Dermis microvascular lymphatic vessel endothelial cell (primary cell): ENCODE measurements at regions not wholly inside any gene's neighbourhood (a gene's known extent, or its start where the extent isn't known, plus 50 kb on each side); places are given as distances from the start of the nearest gene placed in this dataset.

Experiments used
- DNase-seq, 2 donors: peaks; one replicate each; pipeline versions ENCODE4 v3.0.0 to v3.0.0-alpha.2; 2010; ENCODE audit warnings: low read depth in 2 of 2

DNA sequence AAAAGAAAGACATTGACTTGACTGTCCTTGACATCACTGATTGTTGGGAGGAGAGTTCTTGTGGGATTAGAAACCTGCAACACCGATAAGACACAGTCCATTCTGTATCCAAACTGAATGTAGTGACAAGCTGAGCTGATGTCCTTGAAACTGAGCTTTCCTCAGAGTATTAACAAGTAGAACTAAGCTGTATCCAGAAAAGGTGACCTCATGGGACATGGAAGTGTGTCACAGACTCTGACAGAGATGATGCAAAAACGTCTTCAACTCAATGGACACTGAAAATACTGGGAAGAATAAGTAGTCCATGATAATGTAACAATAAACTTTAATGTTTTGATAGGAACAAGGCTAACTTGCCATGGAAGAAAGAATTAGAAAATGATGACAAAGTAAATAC, 690.1 kb downstream of the CDH18 start:
- no peak for DNase-seq

DNA sequence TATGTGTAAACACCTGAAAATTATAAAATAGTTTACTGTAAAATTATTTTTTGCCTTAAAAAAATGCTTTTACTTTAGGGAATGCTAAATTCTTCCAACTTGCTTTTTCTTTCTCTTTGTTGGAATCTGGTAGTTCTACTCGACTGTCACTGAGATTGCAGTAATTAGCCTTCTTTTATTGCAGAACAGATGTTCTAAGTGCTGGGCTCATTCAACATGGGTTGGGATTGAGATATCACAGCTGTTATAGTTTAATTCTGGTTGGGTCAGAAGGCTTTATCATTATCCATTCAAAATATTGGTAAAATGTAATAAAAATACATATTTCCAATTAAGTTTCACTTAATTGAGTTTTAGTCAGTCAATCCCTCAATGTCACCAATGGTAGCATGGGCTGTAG, 686.7 kb downstream of the CDH18 start:
- no peak for DNase-seq

DNA sequence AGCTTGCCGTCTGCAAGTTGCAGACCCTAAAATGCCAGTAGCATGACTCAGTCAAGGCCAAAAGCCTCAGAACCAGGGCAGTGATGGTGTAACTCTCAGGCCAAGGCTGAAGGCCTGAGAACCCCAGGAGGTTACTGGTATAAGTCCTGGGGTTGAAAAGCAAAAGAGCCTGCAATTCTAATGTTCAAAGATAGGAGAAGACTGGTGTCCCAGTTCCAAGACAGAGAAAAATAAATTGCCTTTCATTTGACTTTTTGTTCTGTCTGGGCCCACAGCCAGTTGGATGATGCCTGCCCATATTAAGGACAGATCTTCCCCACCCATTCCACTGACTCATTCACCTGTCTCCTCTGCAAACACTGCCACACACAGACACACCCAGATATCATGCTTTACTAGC, 673.2 kb downstream of the CDH18 start:
- DNase-seq, result no peak

DNA sequence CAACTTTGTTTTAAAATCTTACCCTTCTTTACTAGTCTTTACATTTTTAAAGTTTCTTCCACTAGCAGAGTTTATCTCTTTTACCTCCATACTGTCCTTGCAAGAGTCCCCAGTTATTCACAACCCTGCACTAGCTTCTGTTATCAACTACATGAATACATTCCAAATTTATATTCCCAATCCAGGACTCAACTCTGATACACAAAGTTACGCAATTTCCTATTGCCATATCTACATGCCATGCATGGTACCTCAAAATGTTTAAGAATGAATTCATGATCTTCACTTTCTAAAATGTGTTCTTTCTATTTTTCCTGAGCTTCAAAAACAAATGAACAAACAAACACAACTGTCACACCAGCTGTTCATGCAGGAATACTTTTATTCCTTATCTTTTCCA, 668.7 kb downstream of the CDH18 start:
- DNase-seq, result no peak

DNA sequence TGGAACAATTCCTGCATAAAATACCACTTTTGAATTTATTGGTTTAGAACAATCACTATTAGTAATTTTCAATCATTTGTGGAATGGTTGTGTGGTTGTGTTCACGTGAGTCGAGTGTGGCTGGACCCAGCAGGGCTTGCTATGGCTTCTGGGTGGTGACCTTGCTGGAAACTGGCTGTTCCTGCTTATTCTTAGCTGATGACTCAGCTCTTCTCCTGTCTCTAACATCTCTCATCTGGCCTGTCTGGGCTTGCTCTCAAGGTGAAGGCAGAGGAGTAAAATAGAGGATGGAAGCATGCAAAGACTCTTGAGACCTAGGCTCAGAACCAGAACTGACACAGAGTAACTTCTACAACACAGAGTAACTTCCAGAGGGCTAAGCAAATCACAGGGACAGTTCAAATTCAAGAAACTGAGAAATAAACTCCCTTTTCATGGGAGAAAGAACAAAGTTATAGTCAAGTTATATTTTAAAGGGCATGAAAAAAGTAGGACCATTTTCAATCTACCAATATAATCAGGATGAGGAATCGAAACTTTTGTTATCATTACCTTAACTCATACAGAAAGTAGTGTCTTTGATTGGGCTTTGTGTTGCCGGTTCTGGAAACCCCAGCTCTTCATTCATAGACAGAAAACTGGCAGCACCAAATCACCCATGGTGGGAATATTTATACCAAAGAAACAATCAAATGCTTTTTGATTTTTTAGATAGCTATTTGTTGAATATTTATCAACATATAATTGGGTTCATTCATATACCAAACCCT, 665.1 kb downstream of the CDH18 start:
- DNase-seq, result no peak

DNA sequence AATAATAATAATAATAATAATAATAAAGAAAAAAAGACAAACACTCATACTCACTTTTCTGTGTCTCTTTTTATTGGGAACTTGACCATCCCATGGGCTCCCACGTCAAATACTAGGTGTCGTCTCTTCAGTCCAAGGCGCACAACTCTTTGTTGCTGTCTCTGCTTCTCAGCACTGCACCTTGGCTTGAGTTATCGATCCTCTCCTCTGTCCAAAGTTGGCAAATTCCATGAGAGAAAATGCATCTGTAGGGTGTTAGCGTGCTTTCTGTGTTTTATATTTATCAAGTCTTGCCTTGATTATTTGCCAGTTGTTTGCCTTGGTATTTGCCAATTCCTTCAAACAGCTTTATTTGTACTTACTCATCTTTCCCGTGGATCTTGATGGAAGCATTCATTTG, 653.7 kb downstream of the CDH18 start:
- no peak for DNase-seq

DNA sequence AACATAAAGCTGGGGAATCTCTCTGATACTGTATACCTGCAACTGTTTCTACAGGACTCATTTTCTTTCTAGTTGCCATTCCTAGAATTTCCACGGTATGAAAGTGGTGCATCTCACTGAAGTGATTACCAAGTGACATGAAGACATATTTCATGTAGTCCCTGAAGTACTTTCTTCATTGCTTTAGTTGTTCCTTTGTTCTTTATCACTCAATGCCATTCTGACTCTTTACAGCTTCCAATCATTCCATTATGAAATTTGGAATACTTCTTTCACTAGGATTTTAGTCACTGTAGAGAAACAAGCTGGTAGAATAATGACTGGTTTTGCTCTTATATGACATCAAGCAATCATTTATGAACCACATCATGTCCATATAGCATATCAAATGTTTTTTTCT, 645.1 kb downstream of the CDH18 start:
- DNase-seq, result no peak

DNA sequence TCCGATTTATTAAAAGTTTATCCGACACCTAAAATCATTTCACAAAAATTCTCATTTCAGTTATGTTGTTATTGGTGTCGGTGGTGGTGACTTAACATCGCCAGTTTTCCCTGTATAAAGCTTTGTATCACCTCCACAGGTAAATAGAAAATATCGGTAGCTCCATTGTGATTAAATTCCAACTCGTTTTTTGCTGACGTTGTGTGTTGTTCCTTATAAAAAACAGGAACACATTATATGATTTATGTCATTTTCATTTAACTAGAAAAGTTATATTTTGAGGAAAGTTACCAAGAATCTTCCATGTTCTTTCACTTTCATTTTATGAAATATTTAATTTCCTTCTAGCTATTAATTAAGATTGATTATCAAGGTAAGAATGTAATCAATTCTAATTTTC, 635.9 kb downstream of the CDH18 start:
- DNase-seq, result no peak

DNA sequence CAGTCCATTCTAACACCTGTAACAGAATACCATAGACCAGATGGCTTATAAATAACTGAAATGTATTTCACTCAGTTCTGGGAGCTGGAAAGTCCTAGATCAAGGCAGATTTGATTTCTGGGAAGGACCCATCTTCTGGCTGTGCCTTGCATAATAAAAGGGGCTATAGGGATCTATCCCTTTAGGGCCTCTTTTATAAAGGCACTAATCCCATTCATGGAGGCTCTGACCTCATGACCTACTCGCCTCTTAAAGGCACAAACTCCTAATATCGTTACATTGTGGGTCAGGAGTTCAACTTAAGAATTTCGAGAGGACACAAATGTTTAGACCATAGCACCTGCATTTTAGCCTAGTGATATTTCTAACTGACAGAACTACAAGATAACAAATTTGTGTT, 619.0 kb downstream of the CDH18 start:
- no peak for DNase-seq

DNA sequence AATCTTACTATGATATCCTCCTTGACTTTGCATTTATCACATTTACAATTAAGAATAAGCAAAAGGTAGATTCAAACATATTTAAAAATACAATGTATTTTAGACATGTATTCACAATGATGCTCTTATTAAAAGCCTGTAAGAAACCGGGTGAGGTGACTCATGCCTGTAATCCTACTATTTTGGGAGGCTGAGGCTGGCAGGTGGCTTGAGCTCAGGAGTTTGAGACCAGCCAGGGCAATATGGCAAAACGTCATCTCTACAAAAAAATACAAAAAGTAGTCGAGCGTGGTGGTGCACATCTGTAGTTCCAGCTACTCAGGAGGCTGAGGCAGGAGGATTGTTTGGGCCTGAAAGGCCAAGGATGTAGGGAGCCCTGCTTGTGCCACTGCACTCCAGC, 618.4 kb downstream of the CDH18 start:
- DNase-seq, result no peak

DNA sequence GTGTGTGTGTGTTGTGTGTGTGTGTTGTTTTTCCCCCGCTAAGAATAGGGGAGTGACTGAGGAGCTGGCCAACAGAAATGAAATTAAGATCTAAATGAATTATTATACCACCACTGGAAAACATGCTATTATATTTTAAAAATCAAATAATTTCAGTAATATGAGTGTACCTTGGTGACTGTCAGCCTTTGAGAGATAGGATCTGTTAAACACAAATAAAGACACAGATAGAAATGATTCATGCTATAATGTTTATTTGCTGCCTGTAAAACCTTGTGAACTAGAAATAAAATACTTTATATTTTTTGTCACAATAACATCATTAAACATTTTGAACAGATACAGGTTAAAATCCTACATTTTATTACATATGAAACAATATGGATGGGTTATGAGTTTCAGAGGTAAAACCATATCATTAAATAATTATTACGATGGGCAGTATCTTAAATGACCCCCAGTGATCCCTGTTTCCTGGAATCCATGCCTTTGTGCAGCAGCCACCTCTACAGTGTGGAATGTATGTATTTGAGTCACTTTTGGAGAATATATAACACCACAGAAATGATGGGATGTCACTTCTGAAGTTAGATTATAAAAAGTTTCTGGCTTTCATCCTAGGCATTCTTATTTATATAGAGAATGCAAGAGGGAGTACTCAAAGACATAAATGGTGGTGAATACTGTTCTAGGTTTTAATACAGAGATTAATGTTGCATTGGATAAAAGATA, 617.2 kb downstream of the CDH18 start:
- DNase-seq, result no peak

DNA sequence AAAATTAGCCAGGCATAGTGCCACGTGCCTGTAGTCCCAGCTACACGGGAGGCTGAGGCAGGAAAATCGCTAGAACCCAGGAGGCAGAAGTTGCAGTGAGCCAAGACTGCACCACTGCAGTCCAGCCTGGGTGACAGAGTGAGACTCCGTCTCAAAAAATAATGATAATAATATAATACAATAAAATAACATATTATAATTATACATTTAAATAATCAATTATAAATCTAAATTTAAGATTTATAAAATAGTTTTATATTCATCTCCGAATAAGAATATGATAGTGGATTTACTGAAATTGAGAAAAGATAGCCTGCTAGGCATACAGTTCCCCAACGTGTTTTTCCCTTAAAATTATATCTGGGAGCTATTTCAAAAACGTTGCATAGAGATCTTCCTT, 599.6 kb downstream of the CDH18 start:
- DNase-seq, result no peak

DNA sequence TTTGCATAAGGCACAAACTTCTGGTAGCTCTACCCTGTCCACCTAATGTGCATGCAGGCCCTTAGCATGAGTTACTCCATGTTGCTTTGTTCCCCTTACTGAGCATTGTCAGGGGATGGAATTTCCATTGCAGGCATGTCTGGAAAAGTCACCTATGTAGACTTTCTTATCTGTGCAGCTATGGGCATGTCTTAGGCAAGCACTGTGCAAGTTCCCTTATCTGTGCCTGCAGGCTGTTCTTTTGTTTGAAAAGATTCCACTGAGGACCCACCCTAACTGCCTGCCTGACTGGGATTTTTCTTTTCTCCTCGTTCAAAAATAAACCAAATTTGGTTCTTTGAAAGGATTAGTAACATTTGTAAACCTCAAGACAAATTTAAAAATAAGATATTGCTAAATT, 587.0 kb downstream of the CDH18 start:
- DNase-seq, result no peak

DNA sequence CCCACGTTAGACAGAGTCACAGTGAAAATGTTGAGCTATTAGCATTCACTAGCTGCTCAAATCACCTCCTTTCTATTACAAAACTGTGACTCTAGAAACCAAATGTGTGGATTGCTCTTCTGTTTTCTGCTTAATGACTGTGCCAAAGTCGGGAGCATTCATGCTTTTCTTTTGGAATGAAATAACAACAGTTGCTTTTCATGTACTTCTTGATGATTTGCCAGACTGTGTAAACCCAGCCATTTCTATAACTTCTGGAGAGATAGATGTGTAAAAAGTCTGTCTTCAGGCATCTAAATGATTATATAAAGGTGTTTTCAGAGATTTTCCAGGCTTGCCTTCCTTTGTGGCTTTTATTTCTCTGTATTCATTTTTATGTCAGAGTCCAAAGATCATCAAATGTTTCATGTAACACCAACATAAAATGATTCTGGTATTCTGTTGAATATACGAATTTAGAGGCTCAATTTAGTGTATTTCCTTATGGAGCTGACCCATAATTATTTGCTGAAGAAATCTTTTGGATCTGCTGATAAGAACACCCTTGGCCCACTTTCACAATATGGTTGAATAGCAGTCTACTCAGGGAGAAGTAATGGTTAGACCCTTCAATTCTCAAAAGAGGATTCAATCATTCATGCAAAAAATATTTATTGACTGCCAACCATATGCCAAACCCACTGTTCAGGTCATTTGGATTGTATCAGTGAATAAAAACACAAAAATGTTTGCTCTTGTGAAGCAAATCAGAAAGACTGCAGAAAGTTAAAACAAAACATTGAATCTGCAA, 581.2 kb downstream of the CDH18 start:
- DNase-seq, result no peak

DNA sequence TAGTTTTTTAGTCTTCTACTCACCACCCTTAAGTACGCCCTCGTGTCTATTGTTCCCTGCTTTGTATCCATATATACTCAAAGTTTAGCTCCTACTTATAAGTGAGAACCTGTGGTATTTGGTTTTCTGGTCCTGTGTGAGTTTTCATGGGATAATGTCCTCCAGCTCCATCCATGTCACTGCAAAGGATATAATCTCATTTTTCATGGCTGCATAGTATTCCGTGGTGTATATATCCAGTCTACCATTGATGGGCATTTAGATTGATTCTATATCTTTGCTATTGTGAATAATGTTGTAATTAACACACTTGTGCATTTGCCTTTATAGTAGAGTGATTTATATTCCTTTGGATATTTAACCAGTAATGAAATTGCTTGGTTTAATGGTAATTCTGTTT, 579.9 kb downstream of the CDH18 start:
- DNase-seq, result no peak

DNA sequence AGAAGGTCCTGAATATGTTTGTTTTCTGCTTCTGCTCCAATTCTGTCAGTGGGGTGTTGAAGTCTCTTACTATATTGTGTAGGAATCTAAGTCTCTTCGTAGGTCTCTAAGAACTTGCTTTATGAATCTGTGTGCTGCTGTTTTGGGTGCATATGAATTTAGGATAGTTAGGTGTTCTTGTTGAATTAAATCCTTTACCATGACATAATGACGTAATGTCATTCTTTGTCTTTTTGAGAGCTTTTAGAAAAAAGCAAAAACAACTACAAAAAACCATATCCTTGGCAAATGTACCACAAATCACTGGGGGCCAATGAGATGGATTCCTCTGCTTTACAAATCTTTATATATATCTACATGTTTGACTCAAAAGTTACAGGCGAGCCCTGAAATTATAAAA, 576.1 kb downstream of the CDH18 start:
- DNase-seq, result no peak
